K562 (cell line): ENCODE measurements at regions not wholly inside any gene's neighbourhood (a gene's known extent, or its start where the extent isn't known, plus 50 kb on each side); places are given as distances from the start of the nearest gene placed in this dataset.

Experiments
- ATAC-seq: fragments of 200-7000 bp; cut with Tn5 transposase; 3 replicates; pipeline ENCODE4 v1.9.1; 2020; ENCODE audit warnings: moderate library complexity
- BruUV-seq: library from RNA; stranded (reverse); fragments of 400-500 nt; replicated peaks from 2 replicates; lab custom pipeline; 2021; lab: Mats Ljungman, UMichigan
- CTCF ChIA-PET: fragments of 300-600 bp; formaldehyde crosslinking; extraction: SDS; loops from one replicate; lab custom pipeline; 2021; ENCODE audit warnings: low intra/inter-chr PET ratio; lab: Yijun Ruan, JAX
- POLR2A ChIA-PET: fragments of 300-600, 350-650 bp; sonication (Branson Sonifier 250); formaldehyde crosslinking; extraction: SDS; loops from one replicate; lab custom pipeline; 2021; ENCODE audit warnings: antibody characterized with exemption, inconsistent platforms; lab: Yijun Ruan, JAX
- DNase-seq, 4 experiments: peaks; one replicate each; pipeline versions ENCODE4 v3.0.0 to v3.0.0-alpha.2; 2011 to 2018; ENCODE audit warnings: low spot score in 3 of 4, mixed read lengths in 3 of 4; ENCODE audit errors: extremely low read depth in 1 of 4
- FAIRE-seq: peaks from 2 replicates; lab custom pipeline; 2011; peaks lifted over from hg19 to GRCh38; lab: Jason Lieb, UNC
- H2AFZ ChIP-seq: 2 replicates; pipeline ENCODE4 v1.6.0; 2011; ENCODE audit warnings: low read depth, low read length, control low read depth, inconsistent platforms
- H3K27ac ChIP-seq: fragments of 200-600 bp; 3 replicates; pipeline ENCODE4 v1.8.0; 2011; ENCODE audit warnings: low read depth, mild to moderate bottlenecking, control low read depth, inconsistent platforms, low read length, moderate library complexity, mixed read lengths; ENCODE audit errors: extremely low read depth
- H3K27me3 ChIP-seq, 2 experiments: fragments of 300-600 bp in 1 of 2; 2 replicates in 1 of 2; 3 replicates in 1 of 2; pipeline versions ENCODE4 v1.6.0 to v1.8.0; 2011; ENCODE audit warnings: inconsistent platforms in 2 of 2, low read length in 2 of 2, mild to moderate bottlenecking in 1 of 2, mixed read lengths in 1 of 2, moderate library complexity in 1 of 2; ENCODE audit not compliant: control insufficient read depth in 2 of 2, insufficient read depth in 2 of 2
- H3K36me3 ChIP-seq: fragments of 300-600 bp; 3 replicates; pipeline ENCODE4 v1.8.0; 2011; ENCODE audit warnings: mild to moderate bottlenecking, low read length, inconsistent platforms; ENCODE audit not compliant: control insufficient read depth, insufficient read depth
- H3K4me1 ChIP-seq, 2 experiments: fragments of 200-600 bp in 1 of 2; replicated peaks in 1 of 2; 2 replicates in 1 of 2; 3 replicates in 1 of 2; pipeline versions ENCODE4 v1.5.1 to v1.8.0; 2011; ENCODE audit warnings: inconsistent platforms in 2 of 2, low read length in 2 of 2, mild to moderate bottlenecking in 1 of 2, mixed read lengths in 1 of 2, moderate library complexity in 1 of 2; ENCODE audit not compliant: control insufficient read depth in 2 of 2, insufficient read depth in 2 of 2
- H3K4me2 ChIP-seq: 2 replicates; pipeline ENCODE4 v1.6.1; 2011; ENCODE audit warnings: low read length, control low read depth, inconsistent platforms, mixed read lengths; ENCODE audit not compliant: insufficient read depth
- H3K4me3 ChIP-seq: fragments of 200-600 bp; sonication (generic), shearing (Covaris generic); 2 replicates; pipeline ENCODE4 v1.5.1; 2016; ENCODE audit warnings: control low read depth, inconsistent platforms
- H3K79me2 ChIP-seq: fragments of 200-600 bp; 3 replicates; pipeline ENCODE4 v1.8.0; 2011; ENCODE audit warnings: low read length, inconsistent platforms; ENCODE audit not compliant: control insufficient read depth, insufficient read depth
- H3K9ac ChIP-seq, 2 experiments: 2 replicates each; pipeline versions ENCODE4 v1.6.0 to v1.6.1; 2011; ENCODE audit warnings: low read depth in 2 of 2, low read length in 2 of 2, control low read depth in 1 of 2, inconsistent platforms in 1 of 2, mild to moderate bottlenecking in 1 of 2, mixed read lengths in 1 of 2; ENCODE audit not compliant: insufficient read depth in 1 of 2
- H3K9me1 ChIP-seq: one replicate; pipeline ENCODE4 v1.6.0; 2011; ENCODE audit warnings: inconsistent platforms, mild to moderate bottlenecking, low read length, moderate library complexity; ENCODE audit not compliant: control insufficient read depth, insufficient read depth
- H3K9me3 ChIP-seq: replicated peaks from 2 replicates; pipeline ENCODE4 v1.5.1; 2011; ENCODE audit warnings: low read depth, low read length, inconsistent platforms; ENCODE audit not compliant: control insufficient read depth, insufficient read depth
- H4K20me1 ChIP-seq: replicated peaks from 2 replicates; pipeline ENCODE4 v1.6.1; 2011; ENCODE audit warnings: low read length, inconsistent platforms, mixed read lengths; ENCODE audit not compliant: control insufficient read depth, insufficient read depth
- CSDE1 ChIP-seq, 2 experiments: fragments of 450-650 bp; IDR thresholded peaks; 2 replicates each; pipeline ENCODE4 v1.6.1; 2016; ENCODE audit warnings: mild to moderate bottlenecking in 1 of 2
- DMBX1 ChIP-seq: fragments of 250-450 bp; sonication (Bioruptor Pico); IDR thresholded peaks from 2 replicates; pipeline ENCODE4 v1.8.0; 2022; ENCODE audit warnings: inconsistent platforms, mild to moderate bottlenecking, moderate library complexity, borderline replicate concordance
- FOXA1 ChIP-seq: fragments of 450-650 bp; IDR thresholded peaks from 2 replicates; pipeline ENCODE4 v1.6.1; 2016; ENCODE audit warnings: mild to moderate bottlenecking, borderline replicate concordance
- KDM4B ChIP-seq, 2 experiments: fragments of 450-650 bp in 1 of 2; sonication (generic) in 1 of 2; IDR thresholded peaks; 2 replicates each; pipeline ENCODE4 v1.6.1; 2016 to 2017; ENCODE audit warnings: borderline replicate concordance in 2 of 2, antibody characterized with exemption in 1 of 2, low read depth in 1 of 2, mild to moderate bottlenecking in 1 of 2
- RBM25 ChIP-seq: fragments of 200-400 bp; formaldehyde crosslinking; IDR thresholded peaks from 2 replicates; pipeline ENCODE4 v1.6.1; 2018; ENCODE audit warnings: low read length, low read depth, moderate library complexity; ENCODE audit not compliant: severe bottlenecking
- SMAD2 ChIP-seq: fragments of 150-350 bp; IDR thresholded peaks from 2 replicates; pipeline ENCODE4 v1.6.1; 2014; ENCODE audit warnings: low read depth, mild to moderate bottlenecking, low read length
- ZNF133 ChIP-seq: fragments of 250-450 bp; sonication (Bioruptor Pico); IDR thresholded peaks from 2 replicates; pipeline ENCODE4 v1.4.0; 2020; ENCODE audit warnings: mild to moderate bottlenecking
- WGBS: fragments of 100-300 bp; shearing (Covaris generic); methylation state at CpG from one replicate; pipeline ENCODE4 v1.1.6; 2016; ENCODE audit warnings: low coverage, mixed read lengths; ENCODE audit not compliant: insufficient coverage; ENCODE audit errors: missing lambda C conversion rate; 5-methylcytosine and 5-hydroxymethylcytosine counted together
- in situ Hi-C: fragments of 300-500 bp; cut with MboI; formaldehyde crosslinking; loops from 4 replicates; pipeline ENCODE4 v1.15.0; 2018; ENCODE audit warnings: inconsistent platforms, mixed read lengths
- intact Hi-C: fragments of 100-400 bp; cut with micrococcal nuclease; formaldehyde crosslinking; loops from 2 replicates; pipeline ENCODE4 v1.14.2; 2022
- TF ChIP-seq, protein P1 (sequence below): fragments of 450-650 bp; IDR thresholded peaks from 2 replicates; pipeline ENCODE4 v1.6.1; 2017; ENCODE audit warnings: mild to moderate bottlenecking, moderate library complexity
- TF ChIP-seq, protein P2 (sequence below): fragments of 250-450 bp; sonication (Bioruptor Pico); IDR thresholded peaks from 2 replicates; pipeline ENCODE4 v1.8.0; 2022; ENCODE audit warnings: inconsistent platforms
- TF ChIP-seq, protein P3 (sequence below): fragments of 450-650 bp; IDR thresholded peaks from 2 replicates; pipeline ENCODE4 v1.7.1; 2018; ENCODE audit warnings: mild to moderate bottlenecking, low read depth; ENCODE audit not compliant: partially characterized antibody
- TF ChIP-seq, protein P4 (sequence below): sonication (generic); formaldehyde crosslinking; IDR thresholded peaks from 2 replicates; pipeline ENCODE4 v1.8.1; 2022; ENCODE audit warnings: missing genetic modification reagents

DNA sequence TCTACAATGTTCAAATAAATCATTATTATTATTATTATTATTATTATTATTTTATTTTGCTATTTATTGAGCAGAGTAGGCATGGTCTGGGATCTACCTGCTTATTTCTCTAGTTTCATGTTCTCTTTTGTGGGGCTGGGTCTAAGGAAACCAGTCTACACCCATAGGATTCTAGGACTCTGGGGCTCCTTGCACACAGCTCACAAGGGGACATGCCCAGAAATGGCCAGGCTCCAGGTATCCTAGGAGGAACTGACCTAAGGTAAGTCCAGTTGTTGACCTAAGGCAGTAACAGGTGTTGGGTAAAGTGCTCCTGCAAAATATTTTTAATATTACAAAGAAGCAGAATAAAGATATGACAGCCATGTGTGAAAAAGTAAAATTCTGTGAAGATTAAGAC, 149.6 kb upstream of the TBL1XR1 start (continued):
- TF ChIP-seq KDM4B (IDR thresholded peaks at IDR 0.05; ENCODE audit: borderline replicate concordance in 2 of 2, low read depth in 1 of 2), result no peak
- TF ChIP-seq, protein P1, sequence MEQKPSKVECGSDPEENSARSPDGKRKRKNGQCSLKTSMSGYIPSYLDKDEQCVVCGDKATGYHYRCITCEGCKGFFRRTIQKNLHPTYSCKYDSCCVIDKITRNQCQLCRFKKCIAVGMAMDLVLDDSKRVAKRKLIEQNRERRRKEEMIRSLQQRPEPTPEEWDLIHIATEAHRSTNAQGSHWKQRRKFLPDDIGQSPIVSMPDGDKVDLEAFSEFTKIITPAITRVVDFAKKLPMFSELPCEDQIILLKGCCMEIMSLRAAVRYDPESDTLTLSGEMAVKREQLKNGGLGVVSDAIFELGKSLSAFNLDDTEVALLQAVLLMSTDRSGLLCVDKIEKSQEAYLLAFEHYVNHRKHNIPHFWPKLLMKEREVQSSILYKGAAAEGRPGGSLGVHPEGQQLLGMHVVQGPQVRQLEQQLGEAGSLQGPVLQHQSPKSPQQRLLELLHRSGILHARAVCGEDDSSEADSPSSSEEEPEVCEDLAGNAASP, result no peak
- TF ChIP-seq, protein P2, sequence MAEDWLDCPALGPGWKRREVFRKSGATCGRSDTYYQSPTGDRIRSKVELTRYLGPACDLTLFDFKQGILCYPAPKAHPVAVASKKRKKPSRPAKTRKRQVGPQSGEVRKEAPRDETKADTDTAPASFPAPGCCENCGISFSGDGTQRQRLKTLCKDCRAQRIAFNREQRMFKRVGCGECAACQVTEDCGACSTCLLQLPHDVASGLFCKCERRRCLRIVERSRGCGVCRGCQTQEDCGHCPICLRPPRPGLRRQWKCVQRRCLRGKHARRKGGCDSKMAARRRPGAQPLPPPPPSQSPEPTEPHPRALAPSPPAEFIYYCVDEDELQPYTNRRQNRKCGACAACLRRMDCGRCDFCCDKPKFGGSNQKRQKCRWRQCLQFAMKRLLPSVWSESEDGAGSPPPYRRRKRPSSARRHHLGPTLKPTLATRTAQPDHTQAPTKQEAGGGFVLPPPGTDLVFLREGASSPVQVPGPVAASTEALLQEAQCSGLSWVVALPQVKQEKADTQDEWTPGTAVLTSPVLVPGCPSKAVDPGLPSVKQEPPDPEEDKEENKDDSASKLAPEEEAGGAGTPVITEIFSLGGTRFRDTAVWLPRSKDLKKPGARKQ (CRISPR knock-in tag), result no peak
- TF ChIP-seq SMAD2, result no peak
- no peak for TF ChIP-seq ZNF133 (CRISPR knock-in tag)
- no peak for TF ChIP-seq RBM25
- TF ChIP-seq FOXA1, result no peak
- TF ChIP-seq, all 486 proteins: peak for 0

DNA sequence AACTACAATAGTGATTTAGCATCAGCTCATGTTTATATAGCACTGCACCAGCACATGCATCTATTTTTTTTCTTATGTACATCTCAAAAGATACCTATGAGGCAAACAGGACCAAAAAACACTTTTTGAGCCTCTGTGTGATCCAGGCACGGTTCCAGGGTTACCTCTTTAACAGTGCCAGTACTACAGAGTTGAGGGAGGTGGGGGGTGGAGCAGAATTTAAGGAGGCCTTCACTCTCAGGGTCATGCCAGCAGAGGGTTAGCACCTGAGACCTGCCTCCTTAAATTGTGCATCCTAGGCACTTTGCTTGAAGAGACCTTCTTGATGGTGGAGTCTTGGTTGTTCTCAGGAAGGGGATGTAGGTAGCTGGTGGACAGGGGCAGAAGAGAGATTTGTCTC, 150.3 kb upstream of the TBL1XR1 start:
- Histone ChIP-seq H3K9ac (no peak overlapping the region), H4K20me1 (no peaks in the 10 kb centered on the region), H3K4me2 (no peak overlapping the region), H3K79me2 (no peaks in the 10 kb centered on the region), H3K27ac (no peak overlapping the region; the same call in 2 of the 3 replicates)
- no TSS peak for BruUV-seq
- ATAC-seq (no peak), FAIRE-seq (no peak)
- in situ Hi-C loops, result no loop called here
- no peak for TF ChIP-seq CSDE1 (IDR thresholded peaks at IDR 0.05)
- TF ChIP-seq, protein P3, sequence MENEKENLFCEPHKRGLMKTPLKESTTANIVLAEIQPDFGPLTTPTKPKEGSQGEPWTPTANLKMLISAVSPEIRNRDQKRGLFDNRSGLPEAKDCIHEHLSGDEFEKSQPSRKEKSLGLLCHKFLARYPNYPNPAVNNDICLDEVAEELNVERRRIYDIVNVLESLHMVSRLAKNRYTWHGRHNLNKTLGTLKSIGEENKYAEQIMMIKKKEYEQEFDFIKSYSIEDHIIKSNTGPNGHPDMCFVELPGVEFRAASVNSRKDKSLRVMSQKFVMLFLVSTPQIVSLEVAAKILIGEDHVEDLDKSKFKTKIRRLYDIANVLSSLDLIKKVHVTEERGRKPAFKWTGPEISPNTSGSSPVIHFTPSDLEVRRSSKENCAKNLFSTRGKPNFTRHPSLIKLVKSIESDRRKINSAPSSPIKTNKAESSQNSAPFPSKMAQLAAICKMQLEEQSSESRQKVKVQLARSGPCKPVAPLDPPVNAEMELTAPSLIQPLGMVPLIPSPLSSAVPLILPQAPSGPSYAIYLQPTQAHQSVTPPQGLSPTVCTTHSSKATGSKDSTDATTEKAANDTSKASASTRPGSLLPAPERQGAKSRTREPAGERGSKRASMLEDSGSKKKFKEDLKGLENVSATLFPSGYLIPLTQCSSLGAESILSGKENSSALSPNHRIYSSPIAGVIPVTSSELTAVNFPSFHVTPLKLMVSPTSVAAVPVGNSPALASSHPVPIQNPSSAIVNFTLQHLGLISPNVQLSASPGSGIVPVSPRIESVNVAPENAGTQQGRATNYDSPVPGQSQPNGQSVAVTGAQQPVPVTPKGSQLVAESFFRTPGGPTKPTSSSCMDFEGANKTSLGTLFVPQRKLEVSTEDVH, result no peak
- TF ChIP-seq DMBX1 (CRISPR knock-in tag), result peak; percentile 49; the same call in 1 of the 2 replicates
- TF ChIP-seq, protein P4, sequence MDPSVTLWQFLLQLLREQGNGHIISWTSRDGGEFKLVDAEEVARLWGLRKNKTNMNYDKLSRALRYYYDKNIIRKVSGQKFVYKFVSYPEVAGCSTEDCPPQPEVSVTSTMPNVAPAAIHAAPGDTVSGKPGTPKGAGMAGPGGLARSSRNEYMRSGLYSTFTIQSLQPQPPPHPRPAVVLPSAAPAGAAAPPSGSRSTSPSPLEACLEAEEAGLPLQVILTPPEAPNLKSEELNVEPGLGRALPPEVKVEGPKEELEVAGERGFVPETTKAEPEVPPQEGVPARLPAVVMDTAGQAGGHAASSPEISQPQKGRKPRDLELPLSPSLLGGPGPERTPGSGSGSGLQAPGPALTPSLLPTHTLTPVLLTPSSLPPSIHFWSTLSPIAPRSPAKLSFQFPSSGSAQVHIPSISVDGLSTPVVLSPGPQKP (CRISPR knock-in tag), result no peak
- TF ChIP-seq, all 486 proteins: peak for 1
- Histone ChIP-seq H3K4me3 (no peak overlapping the region), H3K9me1 (no peaks in the 10 kb centered on the region), H3K4me1 (peaks cover 3 to 45% of the 10 kb centered on the region in 2 experiments; a peak in 4 of 5 replicates), H3K9me3 (no peaks in the 10 kb centered on the region), H3K27me3 (no peaks in the 10 kb centered on the region), H2AFZ (0 out of 2 replicates have a peak overlapping the region, but pooled peaks have one; percentile 36), H3K36me3 (no peaks in the 10 kb centered on the region)
- intact Hi-C loops, result no loop called here
- ChIA-PET POLR2A (interaction anchor here (2.1 to 2.2 kb wide), 2 partner anchors 9 to 12 kb away, joined by 13 to 17 read pairs; no protein-coding TSS in a partner anchor), CTCF (no interaction called here)
- no peak for DNase-seq
- 50% methylated on average over 1 of the region's 1 CpG for WGBS
